Dendritic cell treated with granulocyte-macrophage colony-stimulating factor and Interleukin-4, amounts not matched to agents 40 ng/mL and 50 ng/mL, for 4 days (primary cell): ENCODE measurements at regions not wholly inside any gene's neighbourhood (a gene's known extent, or its start where the extent isn't known, plus 50 kb on each side); places are given as distances from the start of the nearest gene placed in this dataset.

Experiments
- H3K27ac Mint-ChIP-seq: one replicate; pipeline ENCODE4 v1.8.0; 2022; ENCODE audit warnings: mild to moderate bottlenecking, mixed read lengths
- H3K27me3 Mint-ChIP-seq: one replicate; pipeline ENCODE4 v1.8.0; 2022; ENCODE audit warnings: mild to moderate bottlenecking, mixed read lengths
- H3K36me3 Mint-ChIP-seq: one replicate; pipeline ENCODE4 v1.8.0; 2022; ENCODE audit warnings: low read depth, mixed read lengths
- H3K4me1 Mint-ChIP-seq: one replicate; pipeline ENCODE4 v1.8.0; 2022; ENCODE audit warnings: low read depth, mixed read lengths
- H3K4me3 Mint-ChIP-seq: one replicate; pipeline ENCODE4 v1.8.0; 2022; ENCODE audit warnings: mild to moderate bottlenecking, moderate library complexity, mixed read lengths
- H3K9me3 Mint-ChIP-seq: one replicate; pipeline ENCODE4 v1.8.0; 2022; ENCODE audit warnings: mixed read lengths
- intact Hi-C: fragments of 100-400 bp; cut with micrococcal nuclease; formaldehyde crosslinking; loops from one replicate; pipeline ENCODE4 v1.15.0; 2022

GRCh38 chr2:236661061-236661761 lies 91.6 kb downstream of the ACKR3 start:
- H3K4me3 Mint-ChIP-seq, result no peak overlapping the region
- intact Hi-C loops, result no loop called here
- no peaks in the 10 kb centered on the region for H3K36me3 Mint-ChIP-seq
- H3K9me3 Mint-ChIP-seq, result peaks cover 3% of the 10 kb centered on the region
- no peak overlapping the region for H3K27ac Mint-ChIP-seq
- H3K4me1 Mint-ChIP-seq, result no peaks in the 10 kb centered on the region
- peaks cover 61% of the 10 kb centered on the region for H3K27me3 Mint-ChIP-seq

- no peaks in the 10 kb centered on the region for H3K4me1 Mint-ChIP-seq
- no peak overlapping the region for H3K27ac Mint-ChIP-seq
- peaks cover 8% of the 10 kb centered on the region for H3K9me3 Mint-ChIP-seq
- no peaks in the 10 kb centered on the region for H3K36me3 Mint-ChIP-seq
- H3K4me3 Mint-ChIP-seq, result no peak overlapping the region
- peaks cover 59% of the 10 kb centered on the region for H3K27me3 Mint-ChIP-seq
- intact Hi-C loops, result no loop called here
These were observed 92.1 kb downstream of the ACKR3 start for GRCh38 chr2:236661762-236662110.

- Mint-ChIP-seq H3K27me3 (peaks cover 56% of the 10 kb centered on the region), H3K27ac (no peak overlapping the region), H3K9me3 (peaks cover 9% of the 10 kb centered on the region), H3K36me3 (no peaks in the 10 kb centered on the region), H3K4me3 (no peak overlapping the region), H3K4me1 (no peaks in the 10 kb centered on the region)
- intact Hi-C loops, result no loop called here
These were observed 92.9 kb downstream of the ACKR3 start for GRCh38 chr2:236662231-236663185.

GRCh38 chr2:236663287-236664101 lies 93.9 kb downstream of the ACKR3 start:
- H3K4me1 Mint-ChIP-seq, result no peaks in the 10 kb centered on the region
- no peak overlapping the region for H3K4me3 Mint-ChIP-seq
- peaks cover 9% of the 10 kb centered on the region for H3K9me3 Mint-ChIP-seq
- intact Hi-C loops, result no loop called here
- no peaks in the 10 kb centered on the region for H3K36me3 Mint-ChIP-seq
- peaks cover 48% of the 10 kb centered on the region for H3K27me3 Mint-ChIP-seq
- no peak overlapping the region for H3K27ac Mint-ChIP-seq

GRCh38 chr2:236664136-236664535 lies 94.5 kb downstream of the ACKR3 start:
- no peak overlapping the region for H3K27ac Mint-ChIP-seq
- H3K4me3 Mint-ChIP-seq, result no peak overlapping the region

GRCh38 chr2:236665101-236665500 lies 95.5 kb downstream of the ACKR3 start:
- no peak overlapping the region for H3K4me3 Mint-ChIP-seq
- intact Hi-C loops, result no loop called here
- no peaks in the 10 kb centered on the region for H3K36me3 Mint-ChIP-seq
- H3K4me1 Mint-ChIP-seq, result no peaks in the 10 kb centered on the region
- H3K27ac Mint-ChIP-seq, result no peak overlapping the region
- H3K27me3 Mint-ChIP-seq, result peaks cover 49% of the 10 kb centered on the region
- peaks cover 9% of the 10 kb centered on the region for H3K9me3 Mint-ChIP-seq

More at GRCh38 chr2:236664136-236664535, 94.5 kb downstream of the ACKR3 start:
- Mint-ChIP-seq H3K4me1 (no peaks in the 10 kb centered on the region), H3K9me3 (peaks cover 9% of the 10 kb centered on the region), H3K27me3 (peaks cover 48% of the 10 kb centered on the region), H3K36me3 (no peaks in the 10 kb centered on the region)
- intact Hi-C loops, result no loop called here

GRCh38 chr2:236665572-236666118 lies 96.0 kb downstream of the ACKR3 start:
- no peaks in the 10 kb centered on the region for H3K4me1 Mint-ChIP-seq
- peaks cover 51% of the 10 kb centered on the region for H3K27me3 Mint-ChIP-seq
- H3K27ac Mint-ChIP-seq, result no peak overlapping the region
- peaks cover 9% of the 10 kb centered on the region for H3K9me3 Mint-ChIP-seq
- H3K36me3 Mint-ChIP-seq, result no peaks in the 10 kb centered on the region
- intact Hi-C loops, result no loop called here
- H3K4me3 Mint-ChIP-seq, result no peak overlapping the region

GRCh38 chr2:236666646-236667204 lies 97.1 kb downstream of the ACKR3 start:
- Mint-ChIP-seq H3K9me3 (peaks cover 9% of the 10 kb centered on the region), H3K4me1 (no peaks in the 10 kb centered on the region), H3K27me3 (peaks cover 53% of the 10 kb centered on the region), H3K36me3 (no peaks in the 10 kb centered on the region), H3K4me3 (no peak overlapping the region), H3K27ac (no peak overlapping the region)
- intact Hi-C loops, result no loop called here

GRCh38 chr2:236667526-236667925 lies 97.9 kb downstream of the ACKR3 start:
- no peaks in the 10 kb centered on the region for H3K4me1 Mint-ChIP-seq

GRCh38 chr2:236668531-236668969 lies 98.9 kb downstream of the ACKR3 start:
- intact Hi-C loops, result no loop called here

More at GRCh38 chr2:236667526-236667925, 97.9 kb downstream of the ACKR3 start:
- H3K27me3 Mint-ChIP-seq, result peaks cover 52% of the 10 kb centered on the region
- H3K27ac Mint-ChIP-seq, result no peak overlapping the region
- H3K36me3 Mint-ChIP-seq, result no peaks in the 10 kb centered on the region
- intact Hi-C loops, result no loop called here
- H3K4me3 Mint-ChIP-seq, result no peak overlapping the region
- H3K9me3 Mint-ChIP-seq, result peaks cover 9% of the 10 kb centered on the region

GRCh38 chr2:236670235-236670620 lies 100.6 kb downstream of the ACKR3 start:
- intact Hi-C loops, result no loop called here
- H3K4me3 Mint-ChIP-seq, result no peak overlapping the region
- no peak overlapping the region for H3K27ac Mint-ChIP-seq
- H3K27me3 Mint-ChIP-seq, result peaks cover 55% of the 10 kb centered on the region
- H3K36me3 Mint-ChIP-seq, result no peaks in the 10 kb centered on the region
- peaks cover 9% of the 10 kb centered on the region for H3K9me3 Mint-ChIP-seq
- H3K4me1 Mint-ChIP-seq, result peaks cover 6% of the 10 kb centered on the region

More at GRCh38 chr2:236668531-236668969, 98.9 kb downstream of the ACKR3 start:
- Mint-ChIP-seq H3K4me3 (no peak overlapping the region), H3K27ac (no peak overlapping the region), H3K9me3 (peaks cover 9% of the 10 kb centered on the region), H3K27me3 (peaks cover 50% of the 10 kb centered on the region), H3K4me1 (peaks cover 6% of the 10 kb centered on the region), H3K36me3 (no peaks in the 10 kb centered on the region)

GRCh38 chr2:236671896-236672562 lies 102.4 kb downstream of the ACKR3 start:
- intact Hi-C loops, result no loop called here
- Mint-ChIP-seq H3K36me3 (no peaks in the 10 kb centered on the region), H3K27me3 (peaks cover 62% of the 10 kb centered on the region), H3K27ac (no peak overlapping the region), H3K9me3 (no peaks in the 10 kb centered on the region), H3K4me3 (no peak overlapping the region), H3K4me1 (peaks cover 6% of the 10 kb centered on the region)

GRCh38 chr2:236672606-236673005 lies 103.0 kb downstream of the ACKR3 start:
- Mint-ChIP-seq H3K9me3 (no peaks in the 10 kb centered on the region), H3K4me3 (no peak overlapping the region), H3K4me1 (peaks cover 6% of the 10 kb centered on the region), H3K36me3 (no peaks in the 10 kb centered on the region), H3K27ac (no peak overlapping the region), H3K27me3 (peaks cover 64% of the 10 kb centered on the region)
- intact Hi-C loops, result no loop called here
